Thyroid gland (tissue), 4 donors: ENCODE measurements at regions not wholly inside any gene's neighbourhood (a gene's known extent, or its start where the extent isn't known, plus 50 kb on each side); places are given as distances from the start of the nearest gene placed in this dataset.
"Not testable (repeated sequence)": the region's sequence is repeated elsewhere in the genome, so short reads cannot be mapped to it uniquely, and the experiment has no call there.

Source experiments
- DNase-seq, 2 donors: peaks; one replicate each; pipeline ENCODE4 v3.0.0-alpha.2; 2019
- H3K27ac ChIP-seq, 3 donors: fragments of 200-600 bp; sonication (generic); 1 replicate in 2 of 3; 2 replicates in 1 of 3; pipeline ENCODE4 v1.5.1; 2016 to 2019; ENCODE audit warnings: mild to moderate bottlenecking in 1 of 3, moderate library complexity in 1 of 3
- H3K27me3 ChIP-seq: fragments of 200-600 bp; sonication (generic); one replicate; pipeline ENCODE4 v1.5.1; 2019
- H3K36me3 ChIP-seq, 2 donors: fragments of 200-600 bp; sonication (generic); one replicate each; pipeline ENCODE4 v1.5.1; 2016 to 2019
- H3K4me1 ChIP-seq, 2 donors: fragments of 200-600 bp; sonication (generic); one replicate each; pipeline ENCODE4 v1.5.1; 2017 to 2019
- H3K4me3 ChIP-seq, 3 donors: fragments of 200-600 bp; sonication (generic); replicated peaks in 1 of 3; 1 replicate in 2 of 3; 2 replicates in 1 of 3; pipeline ENCODE4 v1.5.1; 2016; ENCODE audit warnings: mild to moderate bottlenecking in 1 of 3
- H3K9me3 ChIP-seq: fragments of 200-600 bp; sonication (generic); one replicate; pipeline ENCODE4 v1.5.1; 2017
- CTCF ChIP-seq, 6 experiments: fragments of 200-600 bp in 3 of 6; fragments of 450-650 bp in 3 of 6; sonication (generic) in 3 of 6; IDR thresholded peaks; one replicate each; pipeline ENCODE4 v1.5.1; 2016 to 2019; ENCODE audit warnings: antibody characterized with exemption in 6 of 6, mild to moderate bottlenecking in 2 of 6, inconsistent platforms in 1 of 6, moderate library complexity in 1 of 6
- POLR2A ChIP-seq, 2 donors: fragments of 450-650 bp; IDR thresholded peaks; one replicate each; pipeline ENCODE4 v1.6.1; 2017; ENCODE audit warnings: antibody characterized with exemption in 2 of 2, mild to moderate bottlenecking in 2 of 2, moderate library complexity in 1 of 2
- WGBS, 2 donors: methylation state at CpG; one replicate each; pipeline ENCODE4 v1.1.5; 2017; 5-methylcytosine and 5-hydroxymethylcytosine counted together
- intact Hi-C: fragments of 100-400 bp; cut with DNase I; formaldehyde crosslinking; loops from one replicate; pipeline ENCODE4 v1.15.1; 2023

- WGBS, 2 donors, result 63 to 85% methylated on average over 2 to 3 of the region's 3 CpGs
These were observed 80.8 kb upstream of the ARX start for GRCh38 chrX:25096522-25097045.

GRCh38 chrX:25091152-25091551 is 75.4 kb upstream of the ARX start:
- intact Hi-C loops, DNase-seq, H3K27me3 ChIP-seq, H3K4me3 ChIP-seq, H3K27ac ChIP-seq, H3K36me3 ChIP-seq, H3K9me3 ChIP-seq, H3K4me1 ChIP-seq: not testable (repeated sequence)
- WGBS, 2 donors, result 65 to 75% methylated on average over 1 of the region's 1 CpG

More at GRCh38 chrX:25096522-25097045, 80.8 kb upstream of the ARX start:
- Histone ChIP-seq H3K27ac (no peak overlapping the region), H3K27me3 (no peaks in the 10 kb centered on the region), H3K9me3 (no peaks in the 10 kb centered on the region), H3K4me1 (no peaks in the 10 kb centered on the region), H3K36me3 (no peaks in the 10 kb centered on the region), H3K4me3 (no peak overlapping the region)
- TF ChIP-seq CTCF (IDR thresholded peaks at IDR 0.05) (no peak), POLR2A (IDR thresholded peaks at IDR 0.05) (no peak)
- DNase-seq, result no peak
- intact Hi-C loops, result no loop called here

GRCh38 chrX:25084446-25084845 is 68.7 kb upstream of the ARX start:
- no peak for DNase-seq
- Histone ChIP-seq H3K27ac (no peak overlapping the region), H3K4me3 (no peak overlapping the region), H3K36me3 (no peaks in the 10 kb centered on the region), H3K9me3 (no peaks in the 10 kb centered on the region), H3K27me3 (no peaks in the 10 kb centered on the region), H3K4me1 (no peaks in the 10 kb centered on the region)
- TF ChIP-seq CTCF (IDR thresholded peaks at IDR 0.05) (no peak), POLR2A (IDR thresholded peaks at IDR 0.05) (no peak)
- intact Hi-C loops, result no loop called here
- WGBS, 2 donors, result 94 to 100% methylated on average over 1 of the region's 1 CpG

- intact Hi-C loops, result no loop called here
- no peak for DNase-seq
- Histone ChIP-seq H3K27ac (no peak overlapping the region), H3K4me1 (no peaks in the 10 kb centered on the region), H3K9me3 (no peaks in the 10 kb centered on the region), H3K27me3 (no peaks in the 10 kb centered on the region), H3K36me3 (no peaks in the 10 kb centered on the region), H3K4me3 (no peak overlapping the region)
- TF ChIP-seq CTCF (IDR thresholded peaks at IDR 0.05) (no peak), POLR2A (IDR thresholded peaks at IDR 0.05) (no peak)
- 78 to 81% methylated on average over 3 of the region's 3 CpGs for whole genome bisulfite sequencing, 2 donors
These were observed 67.9 kb upstream of the ARX start for GRCh38 chrX:25083661-25084060.

GRCh38 chrX:25079020-25079419 is 63.3 kb upstream of the ARX start:
- DNase-seq, result no peak
- intact Hi-C loops, result no loop called here
- H3K9me3 ChIP-seq, result no peaks in the 10 kb centered on the region
- no peak overlapping the region for H3K4me3 ChIP-seq
- no peaks in the 10 kb centered on the region for H3K27me3 ChIP-seq
- H3K36me3 ChIP-seq, result no peaks in the 10 kb centered on the region
- H3K4me1 ChIP-seq, result no peaks in the 10 kb centered on the region
- TF ChIP-seq CTCF (IDR thresholded peaks at IDR 0.05), result no peak
- no peak for TF ChIP-seq POLR2A (IDR thresholded peaks at IDR 0.05)
- no peak overlapping the region for H3K27ac ChIP-seq
- 86 to 92% methylated on average over 3 of the region's 3 CpGs for WGBS, 2 donors
